GM12878 (cell line): ENCODE measurements at regions not wholly inside any gene's neighbourhood (a gene's known extent, or its start where the extent isn't known, plus 50 kb on each side); places are given as distances from the start of the nearest gene placed in this dataset.

Experiments used
- ATF7 ChIP-seq: fragments of 450-650 bp; IDR thresholded peaks from 2 replicates; pipeline ENCODE4 v1.6.1; 2016; ENCODE audit warnings: low read depth, mild to moderate bottlenecking
- BRCA1 ChIP-seq: IDR thresholded peaks from 2 replicates; pipeline ENCODE4 v1.6.1; 2011; ENCODE audit warnings: low read depth, low read length, improper control_type of control experiment
- CEBPB ChIP-seq, 2 experiments: fragments of 150-350 bp in 1 of 2; IDR thresholded peaks; 2 replicates each; pipeline ENCODE4 v1.6.1; 2012 to 2014; ENCODE audit warnings: low read depth in 2 of 2, low read length in 2 of 2, borderline replicate concordance in 1 of 2, inconsistent platforms in 1 of 2
- EED ChIP-seq: sonication (generic); IDR thresholded peaks from 2 replicates; pipeline ENCODE4 v1.6.1; 2016; ENCODE audit warnings: antibody characterized with exemption, low read depth
- FOXM1 ChIP-seq: IDR thresholded peaks from 2 replicates; pipeline ENCODE4 v1.6.1; 2012; ENCODE audit warnings: low read depth, mild to moderate bottlenecking, inconsistent platforms, low read length, moderate library complexity
- HDAC2 ChIP-seq: fragments of 200-600 bp; sonication (generic); IDR thresholded peaks from 2 replicates; pipeline ENCODE4 v1.6.1; 2017
- IKZF2 ChIP-seq, 2 experiments: fragments of 450-650 bp; IDR thresholded peaks; 2 replicates each; pipeline ENCODE4 v1.6.1; 2017; ENCODE audit warnings: mild to moderate bottlenecking in 2 of 2, moderate library complexity in 2 of 2
- NR2C1 ChIP-seq: fragments of 450-650 bp; IDR thresholded peaks from 2 replicates; pipeline ENCODE4 v1.6.1; 2017; ENCODE audit warnings: antibody characterized with exemption, mild to moderate bottlenecking, moderate library complexity
- POU2F2 ChIP-seq: IDR thresholded peaks from 3 replicates; pipeline ENCODE4 v1.6.1; 2011; ENCODE audit warnings: low read depth, mild to moderate bottlenecking, low read length, borderline replicate concordance
- RUNX3 ChIP-seq: IDR thresholded peaks from 2 replicates; pipeline ENCODE4 v1.6.1; 2012; ENCODE audit warnings: low read length, inconsistent platforms
- SIX5 ChIP-seq: IDR thresholded peaks from 2 replicates; pipeline ENCODE4 v1.6.1; 2011; ENCODE audit warnings: mild to moderate bottlenecking, low read depth, low read length, moderate library complexity; ENCODE audit not compliant: severe bottlenecking
- SUPT20H ChIP-seq: IDR thresholded peaks from 2 replicates; pipeline ENCODE4 v1.6.1; 2011; ENCODE audit warnings: low read depth, mild to moderate bottlenecking, low read length, moderate library complexity, borderline replicate concordance; ENCODE audit not compliant: control insufficient read depth
- SUZ12 ChIP-seq: fragments of 200-600 bp; sonication (generic); IDR thresholded peaks from one replicate; pipeline ENCODE4 v1.6.1; 2018; ENCODE audit warnings: antibody characterized with exemption, mild to moderate bottlenecking; ENCODE audit not compliant: unreplicated experiment
- TCF12 ChIP-seq: IDR thresholded peaks from 2 replicates; pipeline ENCODE4 v1.6.1; 2011; ENCODE audit warnings: low read depth, mild to moderate bottlenecking, low read length
- ZNF24 ChIP-seq: fragments of 450-650 bp; IDR thresholded peaks from 2 replicates; pipeline ENCODE4 v1.6.1; 2017; ENCODE audit warnings: antibody characterized with exemption, mild to moderate bottlenecking
- TF ChIP-seq, protein P1 (sequence below): IDR thresholded peaks from 2 replicates; pipeline ENCODE4 v1.6.1; 2012; ENCODE audit warnings: mild to moderate bottlenecking, low read depth, low read length
- TF ChIP-seq, protein P2 (sequence below): fragments of 450-650 bp; IDR thresholded peaks from 2 replicates; pipeline ENCODE4 v1.6.1; 2016; ENCODE audit warnings: mild to moderate bottlenecking
- TF ChIP-seq, protein P3 (sequence below): fragments of 450-650 bp; formaldehyde crosslinking; IDR thresholded peaks from 2 replicates; pipeline ENCODE4 v1.4.0; 2022; ENCODE audit warnings: mild to moderate bottlenecking, moderate library complexity
- TF ChIP-seq, protein P4 (sequence below): fragments of 450-650 bp; formaldehyde crosslinking; IDR thresholded peaks from 2 replicates; pipeline ENCODE4 v1.4.0; 2020; ENCODE audit warnings: mild to moderate bottlenecking, moderate library complexity

DNA sequence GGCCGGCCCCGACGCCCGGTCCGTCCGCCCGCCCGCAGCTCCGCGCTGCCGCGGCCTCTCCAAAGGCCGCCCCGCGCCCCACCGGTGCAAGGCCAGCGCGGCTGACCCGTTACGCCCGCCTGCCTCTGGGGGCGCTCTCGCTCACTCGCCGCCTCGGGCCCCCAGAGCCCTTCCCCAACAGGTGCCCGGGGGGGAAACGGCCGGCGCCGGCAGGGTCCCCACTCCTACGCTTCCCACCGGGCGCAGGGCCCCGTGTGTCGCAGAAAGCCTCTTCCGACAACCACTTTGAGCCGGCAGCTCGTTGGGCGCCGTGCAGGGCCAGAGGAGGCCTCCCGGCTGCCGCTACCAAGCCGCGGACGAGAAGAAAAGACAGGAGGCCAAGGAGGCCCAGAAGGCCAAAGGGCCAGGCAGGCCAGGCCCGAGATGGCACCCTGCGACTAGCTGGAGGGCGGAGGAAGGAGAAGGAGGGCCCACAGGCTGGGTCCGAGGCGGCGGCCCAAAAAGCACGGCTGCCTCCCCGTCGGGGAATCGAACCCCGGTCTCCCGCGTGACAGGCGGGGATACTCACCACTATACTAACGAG is 64.9 kb upstream of the FCGR2A start (continued):
- TF ChIP-seq, protein P1, sequence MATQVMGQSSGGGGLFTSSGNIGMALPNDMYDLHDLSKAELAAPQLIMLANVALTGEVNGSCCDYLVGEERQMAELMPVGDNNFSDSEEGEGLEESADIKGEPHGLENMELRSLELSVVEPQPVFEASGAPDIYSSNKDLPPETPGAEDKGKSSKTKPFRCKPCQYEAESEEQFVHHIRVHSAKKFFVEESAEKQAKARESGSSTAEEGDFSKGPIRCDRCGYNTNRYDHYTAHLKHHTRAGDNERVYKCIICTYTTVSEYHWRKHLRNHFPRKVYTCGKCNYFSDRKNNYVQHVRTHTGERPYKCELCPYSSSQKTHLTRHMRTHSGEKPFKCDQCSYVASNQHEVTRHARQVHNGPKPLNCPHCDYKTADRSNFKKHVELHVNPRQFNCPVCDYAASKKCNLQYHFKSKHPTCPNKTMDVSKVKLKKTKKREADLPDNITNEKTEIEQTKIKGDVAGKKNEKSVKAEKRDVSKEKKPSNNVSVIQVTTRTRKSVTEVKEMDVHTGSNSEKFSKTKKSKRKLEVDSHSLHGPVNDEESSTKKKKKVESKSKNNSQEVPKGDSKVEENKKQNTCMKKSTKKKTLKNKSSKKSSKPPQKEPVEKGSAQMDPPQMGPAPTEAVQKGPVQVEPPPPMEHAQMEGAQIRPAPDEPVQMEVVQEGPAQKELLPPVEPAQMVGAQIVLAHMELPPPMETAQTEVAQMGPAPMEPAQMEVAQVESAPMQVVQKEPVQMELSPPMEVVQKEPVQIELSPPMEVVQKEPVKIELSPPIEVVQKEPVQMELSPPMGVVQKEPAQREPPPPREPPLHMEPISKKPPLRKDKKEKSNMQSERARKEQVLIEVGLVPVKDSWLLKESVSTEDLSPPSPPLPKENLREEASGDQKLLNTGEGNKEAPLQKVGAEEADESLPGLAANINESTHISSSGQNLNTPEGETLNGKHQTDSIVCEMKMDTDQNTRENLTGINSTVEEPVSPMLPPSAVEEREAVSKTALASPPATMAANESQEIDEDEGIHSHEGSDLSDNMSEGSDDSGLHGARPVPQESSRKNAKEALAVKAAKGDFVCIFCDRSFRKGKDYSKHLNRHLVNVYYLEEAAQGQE: no peak
- peak; percentile 9 to 32; a peak in 2 of 4 replicates for TF ChIP-seq IKZF2 (IDR thresholded peaks at IDR 0.05)
- no peak for TF ChIP-seq SIX5
- no peak for TF ChIP-seq BRCA1
- TF ChIP-seq HDAC2: no peak
- no peak for TF ChIP-seq SUPT20H
- TF ChIP-seq CEBPB (IDR thresholded peaks at IDR 0.05; ENCODE audit: borderline replicate concordance in 1 of 2, low read depth in 2 of 2, low read length in 2 of 2): no peak
- TF ChIP-seq, protein P2, sequence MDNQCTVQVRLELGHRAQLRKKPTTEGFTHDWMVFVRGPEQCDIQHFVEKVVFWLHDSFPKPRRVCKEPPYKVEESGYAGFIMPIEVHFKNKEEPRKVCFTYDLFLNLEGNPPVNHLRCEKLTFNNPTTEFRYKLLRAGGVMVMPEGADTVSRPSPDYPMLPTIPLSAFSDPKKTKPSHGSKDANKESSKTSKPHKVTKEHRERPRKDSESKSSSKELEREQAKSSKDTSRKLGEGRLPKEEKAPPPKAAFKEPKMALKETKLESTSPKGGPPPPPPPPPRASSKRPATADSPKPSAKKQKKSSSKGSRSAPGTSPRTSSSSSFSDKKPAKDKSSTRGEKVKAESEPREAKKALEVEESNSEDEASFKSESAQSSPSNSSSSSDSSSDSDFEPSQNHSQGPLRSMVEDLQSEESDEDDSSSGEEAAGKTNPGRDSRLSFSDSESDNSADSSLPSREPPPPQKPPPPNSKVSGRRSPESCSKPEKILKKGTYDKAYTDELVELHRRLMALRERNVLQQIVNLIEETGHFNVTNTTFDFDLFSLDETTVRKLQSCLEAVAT: no peak
- TF ChIP-seq NR2C1: no peak
- TF ChIP-seq FOXM1: no peak
- no peak for TF ChIP-seq ATF7
- TF ChIP-seq TCF12: 0 out of 2 replicates have a peak, but pooled peaks have one; percentile 45
- TF ChIP-seq, protein P3, sequence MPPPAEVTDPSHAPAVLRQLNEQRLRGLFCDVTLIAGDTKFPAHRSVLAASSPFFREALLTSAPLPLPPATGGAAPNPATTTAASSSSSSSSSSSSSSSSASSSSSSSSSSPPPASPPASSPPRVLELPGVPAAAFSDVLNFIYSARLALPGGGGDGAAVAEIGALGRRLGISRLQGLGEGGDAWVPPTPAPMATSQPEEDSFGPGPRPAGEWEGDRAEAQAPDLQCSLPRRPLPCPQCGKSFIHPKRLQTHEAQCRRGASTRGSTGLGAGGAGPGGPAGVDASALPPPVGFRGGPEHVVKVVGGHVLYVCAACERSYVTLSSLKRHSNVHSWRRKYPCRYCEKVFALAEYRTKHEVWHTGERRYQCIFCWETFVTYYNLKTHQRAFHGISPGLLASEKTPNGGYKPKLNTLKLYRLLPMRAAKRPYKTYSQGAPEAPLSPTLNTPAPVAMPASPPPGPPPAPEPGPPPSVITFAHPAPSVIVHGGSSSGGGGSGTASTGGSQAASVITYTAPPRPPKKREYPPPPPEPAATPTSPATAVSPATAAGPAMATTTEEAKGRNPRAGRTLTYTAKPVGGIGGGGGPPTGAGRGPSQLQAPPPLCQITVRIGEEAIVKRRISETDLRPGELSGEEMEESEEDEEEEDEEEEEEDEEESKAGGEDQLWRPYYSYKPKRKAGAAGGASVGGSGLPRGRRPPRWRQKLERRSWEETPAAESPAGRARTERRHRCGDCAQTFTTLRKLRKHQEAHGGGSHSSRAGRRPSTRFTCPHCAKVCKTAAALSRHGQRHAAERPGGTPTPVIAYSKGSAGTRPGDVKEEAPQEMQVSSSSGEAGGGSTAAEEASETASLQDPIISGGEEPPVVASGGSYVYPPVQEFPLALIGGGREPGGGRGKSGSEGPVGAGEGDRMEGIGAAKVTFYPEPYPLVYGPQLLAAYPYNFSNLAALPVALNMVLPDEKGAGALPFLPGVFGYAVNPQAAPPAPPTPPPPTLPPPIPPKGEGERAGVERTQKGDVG (CRISPR knock-in tag): no peak
- TF ChIP-seq ZNF24: peak; percentile 82; the same call in 1 of the 2 replicates
- TF ChIP-seq, protein P4, sequence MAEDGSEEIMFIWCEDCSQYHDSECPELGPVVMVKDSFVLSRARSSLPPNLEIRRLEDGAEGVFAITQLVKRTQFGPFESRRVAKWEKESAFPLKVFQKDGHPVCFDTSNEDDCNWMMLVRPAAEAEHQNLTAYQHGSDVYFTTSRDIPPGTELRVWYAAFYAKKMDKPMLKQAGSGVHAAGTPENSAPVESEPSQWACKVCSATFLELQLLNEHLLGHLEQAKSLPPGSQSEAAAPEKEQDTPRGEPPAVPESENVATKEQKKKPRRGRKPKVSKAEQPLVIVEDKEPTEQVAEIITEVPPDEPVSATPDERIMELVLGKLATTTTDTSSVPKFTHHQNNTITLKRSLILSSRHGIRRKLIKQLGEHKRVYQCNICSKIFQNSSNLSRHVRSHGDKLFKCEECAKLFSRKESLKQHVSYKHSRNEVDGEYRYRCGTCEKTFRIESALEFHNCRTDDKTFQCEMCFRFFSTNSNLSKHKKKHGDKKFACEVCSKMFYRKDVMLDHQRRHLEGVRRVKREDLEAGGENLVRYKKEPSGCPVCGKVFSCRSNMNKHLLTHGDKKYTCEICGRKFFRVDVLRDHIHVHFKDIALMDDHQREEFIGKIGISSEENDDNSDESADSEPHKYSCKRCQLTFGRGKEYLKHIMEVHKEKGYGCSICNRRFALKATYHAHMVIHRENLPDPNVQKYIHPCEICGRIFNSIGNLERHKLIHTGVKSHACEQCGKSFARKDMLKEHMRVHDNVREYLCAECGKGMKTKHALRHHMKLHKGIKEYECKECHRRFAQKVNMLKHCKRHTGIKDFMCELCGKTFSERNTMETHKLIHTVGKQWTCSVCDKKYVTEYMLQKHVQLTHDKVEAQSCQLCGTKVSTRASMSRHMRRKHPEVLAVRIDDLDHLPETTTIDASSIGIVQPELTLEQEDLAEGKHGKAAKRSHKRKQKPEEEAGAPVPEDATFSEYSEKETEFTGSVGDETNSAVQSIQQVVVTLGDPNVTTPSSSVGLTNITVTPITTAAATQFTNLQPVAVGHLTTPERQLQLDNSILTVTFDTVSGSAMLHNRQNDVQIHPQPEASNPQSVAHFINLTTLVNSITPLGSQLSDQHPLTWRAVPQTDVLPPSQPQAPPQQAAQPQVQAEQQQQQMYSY (CRISPR knock-in tag): no peak
- TF ChIP-seq RUNX3: no peak
- TF ChIP-seq SUZ12: no peak
- no peak for TF ChIP-seq POU2F2
- TF ChIP-seq EED: no peak
